Lower lobe of right lung (tissue), 2 donors: ENCODE measurements at regions not wholly inside any gene's neighbourhood (a gene's known extent, or its start where the extent isn't known, plus 50 kb on each side); places are given as distances from the start of the nearest gene placed in this dataset.

Source experiments
- ATAC-seq, 2 donors: fragments of 200-7000 bp; cut with Tn5 transposase; one replicate each; pipeline ENCODE4 v1.9.1; 2020 to 2022; ENCODE audit warnings: mild to moderate bottlenecking in 2 of 2, moderate library complexity in 2 of 2
- DNase-seq: peaks from one replicate; pipeline ENCODE4 v3.0.0-alpha.2; 2020
- H3K27ac ChIP-seq: fragments of 200-600 bp; one replicate; pipeline ENCODE4 v1.8.0; 2022
- H3K27me3 ChIP-seq: fragments of 200-600 bp; one replicate; pipeline ENCODE4 v1.8.0; 2022; ENCODE audit warnings: low read depth
- H3K36me3 ChIP-seq: fragments of 200-600 bp; one replicate; pipeline ENCODE4 v1.8.0; 2022; ENCODE audit warnings: mild to moderate bottlenecking
- H3K4me1 ChIP-seq: fragments of 200-600 bp; one replicate; pipeline ENCODE4 v1.8.0; 2022
- H3K4me3 ChIP-seq: fragments of 200-600 bp; one replicate; pipeline ENCODE4 v1.8.0; 2022; ENCODE audit warnings: mild to moderate bottlenecking
- H3K9me3 ChIP-seq: fragments of 200-600 bp; one replicate; pipeline ENCODE4 v1.8.0; 2022
- CTCF ChIP-seq: fragments of 200-600 bp; IDR thresholded peaks from one replicate; pipeline ENCODE4 v1.8.0; 2022; ENCODE audit warnings: antibody characterized with exemption, mild to moderate bottlenecking
- intact Hi-C: fragments of 100-400 bp; cut with DNase I; formaldehyde crosslinking; loops from one replicate; pipeline ENCODE4 v1.11.0; 2022
- donor health status: DM: no; HTN: yes; CAD: no; lungs with severe emphysema.

- intact Hi-C loops, result no loop called here
- Histone ChIP-seq H3K27me3 (no peaks in the 10 kb centered on the region), H3K4me3 (no peak overlapping the region), H3K4me1 (no peaks in the 10 kb centered on the region), H3K36me3 (no peaks in the 10 kb centered on the region), H3K9me3 (no peaks in the 10 kb centered on the region), H3K27ac (no peak overlapping the region)
- ATAC-seq (no peak), DNase-seq (no peak)
- TF ChIP-seq CTCF, result no peak
Observed at GRCh38 chr5:108437425-108437824, 55.5 kb upstream of the FBXL17 start.

- DNase-seq (no peak), ATAC-seq (no peak)
- Histone ChIP-seq H3K36me3 (no peaks in the 10 kb centered on the region), H3K9me3 (no peaks in the 10 kb centered on the region), H3K27ac (no peak overlapping the region), H3K27me3 (no peaks in the 10 kb centered on the region), H3K4me1 (no peaks in the 10 kb centered on the region), H3K4me3 (no peak overlapping the region)
- TF ChIP-seq CTCF, result no peak
- intact Hi-C loops, result no loop called here
Observed at GRCh38 chr5:108436696-108437095, 54.8 kb upstream of the FBXL17 start.

GRCh38 chr5:108433600-108433999 is 51.7 kb upstream of the FBXL17 start:
- no peak overlapping the region for H3K27ac ChIP-seq
- intact Hi-C loops, result no loop called here
- H3K4me1 ChIP-seq, result no peaks in the 10 kb centered on the region
- no peaks in the 10 kb centered on the region for H3K27me3 ChIP-seq
- H3K36me3 ChIP-seq, result no peaks in the 10 kb centered on the region
- no peaks in the 10 kb centered on the region for H3K9me3 ChIP-seq
- DNase-seq (no peak), ATAC-seq (no peak)
- TF ChIP-seq CTCF, result no peak
- H3K4me3 ChIP-seq, result no peak overlapping the region

- ATAC-seq, result peak in 1 of 2 donors; percentile 9
- Histone ChIP-seq H3K4me1 (no peaks in the 10 kb centered on the region), H3K27ac (no peak overlapping the region), H3K27me3 (no peaks in the 10 kb centered on the region), H3K36me3 (no peaks in the 10 kb centered on the region), H3K4me3 (no peak overlapping the region), H3K9me3 (no peaks in the 10 kb centered on the region)
- no peak for DNase-seq
- no peak for TF ChIP-seq CTCF
- intact Hi-C loops, result no loop called here
Observed at GRCh38 chr5:108432024-108432423, 50.1 kb upstream of the FBXL17 start.
